ENCODE measurements at regions not wholly inside any gene's neighbourhood (a gene's known extent, or its start where the extent isn't known, plus 50 kb on each side); places are given as distances from the start of the nearest gene placed in this dataset.

DNA sequence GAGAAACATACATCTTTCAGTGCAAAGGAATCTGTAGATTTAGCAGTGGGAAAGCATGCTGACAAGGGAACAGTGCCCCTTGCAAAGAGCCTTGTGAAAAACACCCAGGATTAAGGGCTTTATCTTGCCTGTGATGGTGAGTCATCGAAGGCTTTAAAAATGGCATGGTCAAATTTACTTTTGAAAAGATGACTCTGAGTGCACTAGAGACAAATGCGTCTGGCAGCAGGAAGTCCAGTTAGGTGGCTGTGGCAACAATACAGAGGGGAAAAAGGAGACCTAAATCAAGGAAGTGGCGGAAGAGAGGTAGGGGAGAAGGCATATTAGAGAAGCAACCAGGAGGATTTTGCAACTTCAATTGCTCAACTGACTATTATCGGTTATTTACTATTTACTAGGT lies 472.6 kb upstream of the CPEB2 start:
- TF ChIP-seq, protein P1, sequence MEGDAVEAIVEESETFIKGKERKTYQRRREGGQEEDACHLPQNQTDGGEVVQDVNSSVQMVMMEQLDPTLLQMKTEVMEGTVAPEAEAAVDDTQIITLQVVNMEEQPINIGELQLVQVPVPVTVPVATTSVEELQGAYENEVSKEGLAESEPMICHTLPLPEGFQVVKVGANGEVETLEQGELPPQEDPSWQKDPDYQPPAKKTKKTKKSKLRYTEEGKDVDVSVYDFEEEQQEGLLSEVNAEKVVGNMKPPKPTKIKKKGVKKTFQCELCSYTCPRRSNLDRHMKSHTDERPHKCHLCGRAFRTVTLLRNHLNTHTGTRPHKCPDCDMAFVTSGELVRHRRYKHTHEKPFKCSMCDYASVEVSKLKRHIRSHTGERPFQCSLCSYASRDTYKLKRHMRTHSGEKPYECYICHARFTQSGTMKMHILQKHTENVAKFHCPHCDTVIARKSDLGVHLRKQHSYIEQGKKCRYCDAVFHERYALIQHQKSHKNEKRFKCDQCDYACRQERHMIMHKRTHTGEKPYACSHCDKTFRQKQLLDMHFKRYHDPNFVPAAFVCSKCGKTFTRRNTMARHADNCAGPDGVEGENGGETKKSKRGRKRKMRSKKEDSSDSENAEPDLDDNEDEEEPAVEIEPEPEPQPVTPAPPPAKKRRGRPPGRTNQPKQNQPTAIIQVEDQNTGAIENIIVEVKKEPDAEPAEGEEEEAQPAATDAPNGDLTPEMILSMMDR (conservative IDR thresholded peaks at IDR 0.05; ENCODE audit: low read depth in 2 of 2) = no peak
- no peak for TF ChIP-seq POLR2AphosphoS5 (IDR thresholded peaks at IDR 0.05; ENCODE audit: low read depth)
- TF ChIP-seq EZH2phosphoT487 (IDR thresholded peaks at IDR 0.05; ENCODE audit: unreplicated experiment) = no peak
- no peak for TF ChIP-seq EZH2 (IDR thresholded peaks at IDR 0.05; ENCODE audit: low read depth, unreplicated experiment)
- no peak for TF ChIP-seq ZNF331 (CRISPR knock-in tag; IDR thresholded peaks at IDR 0.05; ENCODE audit: low read depth)
- TF ChIP-seq, protein P2, sequence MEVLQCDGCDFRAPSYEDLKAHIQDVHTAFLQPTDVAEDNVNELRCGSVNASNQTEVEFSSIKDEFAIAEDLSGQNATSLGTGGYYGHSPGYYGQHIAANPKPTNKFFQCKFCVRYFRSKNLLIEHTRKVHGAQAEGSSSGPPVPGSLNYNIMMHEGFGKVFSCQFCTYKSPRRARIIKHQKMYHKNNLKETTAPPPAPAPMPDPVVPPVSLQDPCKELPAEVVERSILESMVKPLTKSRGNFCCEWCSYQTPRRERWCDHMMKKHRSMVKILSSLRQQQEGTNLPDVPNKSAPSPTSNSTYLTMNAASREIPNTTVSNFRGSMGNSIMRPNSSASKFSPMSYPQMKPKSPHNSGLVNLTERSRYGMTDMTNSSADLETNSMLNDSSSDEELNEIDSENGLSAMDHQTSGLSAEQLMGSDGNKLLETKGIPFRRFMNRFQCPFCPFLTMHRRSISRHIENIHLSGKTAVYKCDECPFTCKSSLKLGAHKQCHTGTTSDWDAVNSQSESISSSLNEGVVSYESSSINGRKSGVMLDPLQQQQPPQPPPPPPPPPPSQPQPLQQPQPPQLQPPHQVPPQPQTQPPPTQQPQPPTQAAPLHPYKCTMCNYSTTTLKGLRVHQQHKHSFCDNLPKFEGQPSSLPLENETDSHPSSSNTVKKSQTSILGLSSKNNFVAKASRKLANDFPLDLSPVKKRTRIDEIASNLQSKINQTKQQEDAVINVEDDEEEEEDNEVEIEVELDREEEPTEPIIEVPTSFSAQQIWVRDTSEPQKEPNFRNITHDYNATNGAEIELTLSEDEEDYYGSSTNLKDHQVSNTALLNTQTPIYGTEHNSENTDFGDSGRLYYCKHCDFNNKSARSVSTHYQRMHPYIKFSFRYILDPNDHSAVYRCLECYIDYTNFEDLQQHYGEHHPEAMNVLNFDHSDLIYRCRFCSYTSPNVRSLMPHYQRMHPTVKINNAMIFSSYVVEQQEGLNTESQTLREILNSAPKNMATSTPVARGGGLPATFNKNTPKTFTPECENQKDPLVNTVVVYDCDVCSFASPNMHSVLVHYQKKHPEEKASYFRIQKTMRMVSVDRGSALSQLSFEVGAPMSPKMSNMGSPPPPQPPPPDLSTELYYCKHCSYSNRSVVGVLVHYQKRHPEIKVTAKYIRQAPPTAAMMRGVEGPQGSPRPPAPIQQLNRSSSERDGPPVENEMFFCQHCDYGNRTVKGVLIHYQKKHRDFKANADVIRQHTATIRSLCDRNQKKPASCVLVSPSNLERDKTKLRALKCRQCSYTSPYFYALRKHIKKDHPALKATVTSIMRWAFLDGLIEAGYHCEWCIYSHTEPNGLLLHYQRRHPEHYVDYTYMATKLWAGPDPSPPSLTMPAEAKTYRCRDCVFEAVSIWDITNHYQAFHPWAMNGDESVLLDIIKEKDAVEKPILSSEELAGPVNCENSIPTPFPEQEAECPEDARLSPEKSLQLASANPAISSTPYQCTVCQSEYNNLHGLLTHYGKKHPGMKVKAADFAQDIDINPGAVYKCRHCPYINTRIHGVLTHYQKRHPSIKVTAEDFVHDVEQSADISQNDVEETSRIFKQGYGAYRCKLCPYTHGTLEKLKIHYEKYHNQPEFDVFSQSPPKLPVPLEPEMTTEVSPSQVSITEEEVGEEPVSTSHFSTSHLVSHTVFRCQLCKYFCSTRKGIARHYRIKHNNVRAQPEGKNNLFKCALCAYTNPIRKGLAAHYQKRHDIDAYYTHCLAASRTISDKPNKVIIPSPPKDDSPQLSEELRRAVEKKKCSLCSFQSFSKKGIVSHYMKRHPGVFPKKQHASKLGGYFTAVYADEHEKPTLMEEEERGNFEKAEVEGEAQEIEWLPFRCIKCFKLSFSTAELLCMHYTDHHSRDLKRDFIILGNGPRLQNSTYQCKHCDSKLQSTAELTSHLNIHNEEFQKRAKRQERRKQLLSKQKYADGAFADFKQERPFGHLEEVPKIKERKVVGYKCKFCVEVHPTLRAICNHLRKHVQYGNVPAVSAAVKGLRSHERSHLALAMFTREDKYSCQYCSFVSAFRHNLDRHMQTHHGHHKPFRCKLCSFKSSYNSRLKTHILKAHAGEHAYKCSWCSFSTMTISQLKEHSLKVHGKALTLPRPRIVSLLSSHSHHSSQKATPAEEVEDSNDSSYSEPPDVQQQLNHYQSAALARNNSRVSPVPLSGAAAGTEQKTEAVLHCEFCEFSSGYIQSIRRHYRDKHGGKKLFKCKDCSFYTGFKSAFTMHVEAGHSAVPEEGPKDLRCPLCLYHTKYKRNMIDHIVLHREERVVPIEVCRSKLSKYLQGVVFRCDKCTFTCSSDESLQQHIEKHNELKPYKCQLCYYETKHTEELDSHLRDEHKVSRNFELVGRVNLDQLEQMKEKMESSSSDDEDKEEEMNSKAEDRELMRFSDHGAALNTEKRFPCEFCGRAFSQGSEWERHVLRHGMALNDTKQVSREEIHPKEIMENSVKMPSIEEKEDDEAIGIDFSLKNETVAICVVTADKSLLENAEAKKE (CRISPR knock-in tag; IDR thresholded peaks at IDR 0.05) = no peak
- TF ChIP-seq, protein P3, sequence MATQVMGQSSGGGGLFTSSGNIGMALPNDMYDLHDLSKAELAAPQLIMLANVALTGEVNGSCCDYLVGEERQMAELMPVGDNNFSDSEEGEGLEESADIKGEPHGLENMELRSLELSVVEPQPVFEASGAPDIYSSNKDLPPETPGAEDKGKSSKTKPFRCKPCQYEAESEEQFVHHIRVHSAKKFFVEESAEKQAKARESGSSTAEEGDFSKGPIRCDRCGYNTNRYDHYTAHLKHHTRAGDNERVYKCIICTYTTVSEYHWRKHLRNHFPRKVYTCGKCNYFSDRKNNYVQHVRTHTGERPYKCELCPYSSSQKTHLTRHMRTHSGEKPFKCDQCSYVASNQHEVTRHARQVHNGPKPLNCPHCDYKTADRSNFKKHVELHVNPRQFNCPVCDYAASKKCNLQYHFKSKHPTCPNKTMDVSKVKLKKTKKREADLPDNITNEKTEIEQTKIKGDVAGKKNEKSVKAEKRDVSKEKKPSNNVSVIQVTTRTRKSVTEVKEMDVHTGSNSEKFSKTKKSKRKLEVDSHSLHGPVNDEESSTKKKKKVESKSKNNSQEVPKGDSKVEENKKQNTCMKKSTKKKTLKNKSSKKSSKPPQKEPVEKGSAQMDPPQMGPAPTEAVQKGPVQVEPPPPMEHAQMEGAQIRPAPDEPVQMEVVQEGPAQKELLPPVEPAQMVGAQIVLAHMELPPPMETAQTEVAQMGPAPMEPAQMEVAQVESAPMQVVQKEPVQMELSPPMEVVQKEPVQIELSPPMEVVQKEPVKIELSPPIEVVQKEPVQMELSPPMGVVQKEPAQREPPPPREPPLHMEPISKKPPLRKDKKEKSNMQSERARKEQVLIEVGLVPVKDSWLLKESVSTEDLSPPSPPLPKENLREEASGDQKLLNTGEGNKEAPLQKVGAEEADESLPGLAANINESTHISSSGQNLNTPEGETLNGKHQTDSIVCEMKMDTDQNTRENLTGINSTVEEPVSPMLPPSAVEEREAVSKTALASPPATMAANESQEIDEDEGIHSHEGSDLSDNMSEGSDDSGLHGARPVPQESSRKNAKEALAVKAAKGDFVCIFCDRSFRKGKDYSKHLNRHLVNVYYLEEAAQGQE (IDR thresholded peaks at IDR 0.05; ENCODE audit: unreplicated experiment) = no peak

All from GM23338 (cell line).